K562 (cell line): ENCODE measurements at regions not wholly inside any gene's neighbourhood (a gene's known extent, or its start where the extent isn't known, plus 50 kb on each side); places are given as distances from the start of the nearest gene placed in this dataset.

Experiments
- ARHGAP35 ChIP-seq: fragments of 450-650 bp; IDR thresholded peaks from 2 replicates; pipeline ENCODE4 v1.6.1; 2018; ENCODE audit not compliant: partially characterized antibody
- L3MBTL2 ChIP-seq: fragments of 450-650 bp; IDR thresholded peaks from 2 replicates; pipeline ENCODE4 v1.6.1; 2016; ENCODE audit warnings: mild to moderate bottlenecking, moderate library complexity
- MAX ChIP-seq: sonication (generic); formaldehyde crosslinking; IDR thresholded peaks from 2 replicates; pipeline ENCODE4 v1.9.0; 2022; ENCODE audit warnings: mild to moderate bottlenecking, missing genetic modification reagents
- MTA1 ChIP-seq: fragments of 450-650 bp; IDR thresholded peaks from 2 replicates; pipeline ENCODE4 v1.6.1; 2017; ENCODE audit warnings: borderline replicate concordance
- NFATC3 ChIP-seq: fragments of 450-650 bp; IDR thresholded peaks from 2 replicates; pipeline ENCODE4 v1.6.1; 2017; ENCODE audit warnings: mild to moderate bottlenecking
- SAP30 ChIP-seq: fragments of 200-600 bp; sonication (generic); IDR thresholded peaks from 2 replicates; pipeline ENCODE4 v1.6.1; 2012; ENCODE audit warnings: borderline replicate concordance, low read depth, mild to moderate bottlenecking, moderate library complexity, low read length, control low read depth, inconsistent platforms; ENCODE audit not compliant: insufficient read depth, poor library complexity, severe bottlenecking
- TEAD1 ChIP-seq, 2 experiments: fragments of 450-650 bp in 1 of 2; sonication (generic) in 1 of 2; formaldehyde crosslinking; IDR thresholded peaks; 2 replicates each; pipeline versions ENCODE4 v1.4.0 to v1.8.0; 2020 to 2022; ENCODE audit warnings: mild to moderate bottlenecking in 2 of 2, missing genetic modification reagents in 1 of 2
- VEZF1 ChIP-seq: fragments of 200-800 bp; sonication (Bioruptor generic); IDR thresholded peaks from 2 replicates; pipeline ENCODE4 v1.6.1; 2017; ENCODE audit warnings: missing genetic modification characterization, missing compliant biosample characterization
- ZBTB26 ChIP-seq: fragments of 450-650 bp; formaldehyde crosslinking; IDR thresholded peaks from 2 replicates; pipeline ENCODE4 v1.4.0; 2022; ENCODE audit warnings: missing genetic modification characterization
- ZBTB49 ChIP-seq: sonication (generic); formaldehyde crosslinking; IDR thresholded peaks from 2 replicates; pipeline ENCODE4 v1.8.0; 2022; ENCODE audit warnings: missing genetic modification reagents, mild to moderate bottlenecking, borderline replicate concordance
- ZNF23 ChIP-seq: fragments of 250-450 bp; sonication (Bioruptor Pico); IDR thresholded peaks from 2 replicates; pipeline ENCODE4 v1.4.0; 2020; ENCODE audit warnings: mild to moderate bottlenecking

GRCh38 chr6:28838634-28839442, 84.9 kb downstream of the TRIM27 start (continued):
- TF ChIP-seq SAP30 (peak; percentile 48), ZBTB49 (CRISPR knock-in tag) (0 out of 2 replicates have a peak, but pooled peaks have one; percentile 45), L3MBTL2 (peak; percentile 50), ZBTB26 (CRISPR knock-in tag) (no peak), ARHGAP35 (no peak), VEZF1 (CRISPR knock-in tag) (peak; percentile 51), TEAD1 (CRISPR knock-in tag; IDR thresholded peaks at IDR 0.05) (peak in 1 of 2 experiments; percentile 88; a peak in 3 of 4 replicates), ZNF23 (CRISPR knock-in tag) (no peak), NFATC3 (no peak), MTA1 (peak; percentile 65; the same call in 1 of the 2 replicates), MAX (CRISPR knock-in tag) (peak; percentile 70)
